ENCODE measurements at regions not wholly inside any gene's neighbourhood (a gene's known extent, or its start where the extent isn't known, plus 50 kb on each side); places are given as distances from the start of the nearest gene placed in this dataset.

DNA sequence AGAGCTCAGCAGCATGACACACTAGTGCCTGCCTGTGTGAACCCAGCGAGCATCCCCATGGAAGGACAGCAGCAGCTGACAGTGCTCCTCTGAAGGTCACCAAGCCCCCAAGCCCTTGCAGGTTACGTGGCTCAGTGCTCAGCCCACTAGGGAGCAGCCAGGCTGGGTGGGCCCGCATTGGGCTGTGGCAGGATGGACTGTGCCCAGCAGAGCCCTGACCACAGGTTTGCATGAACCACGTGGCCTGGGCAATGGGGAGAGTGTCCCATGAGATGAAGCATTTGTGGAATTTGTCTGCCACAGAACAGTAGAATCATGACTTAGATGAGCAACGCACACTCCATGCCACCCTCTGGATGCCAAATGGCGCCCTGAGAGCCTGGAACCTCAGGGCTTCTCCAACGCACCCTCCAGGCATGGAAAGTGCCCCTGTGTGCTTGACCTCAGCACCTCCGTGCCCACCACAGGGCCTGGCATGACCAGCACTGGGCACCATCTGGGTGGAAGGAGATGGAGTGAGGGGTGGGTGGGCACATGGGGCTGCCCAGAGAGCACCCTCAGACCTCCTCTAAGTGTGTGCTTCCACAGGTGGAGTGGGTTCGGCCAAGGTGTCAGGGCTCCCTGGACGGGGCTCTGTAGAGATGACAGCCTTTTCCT is 216.1 kb upstream of the RAB6C start:
- no peak for DNase-seq (ENCODE audit: low read depth in 2 of 2, low spot score in 1 of 2)

- no peak for DNase-seq (ENCODE audit: low read depth in 2 of 2, low spot score in 1 of 2)
These were observed 215.5 kb upstream of the RAB6C start for GRCh38 chr2:129763966-129764365.

DNA sequence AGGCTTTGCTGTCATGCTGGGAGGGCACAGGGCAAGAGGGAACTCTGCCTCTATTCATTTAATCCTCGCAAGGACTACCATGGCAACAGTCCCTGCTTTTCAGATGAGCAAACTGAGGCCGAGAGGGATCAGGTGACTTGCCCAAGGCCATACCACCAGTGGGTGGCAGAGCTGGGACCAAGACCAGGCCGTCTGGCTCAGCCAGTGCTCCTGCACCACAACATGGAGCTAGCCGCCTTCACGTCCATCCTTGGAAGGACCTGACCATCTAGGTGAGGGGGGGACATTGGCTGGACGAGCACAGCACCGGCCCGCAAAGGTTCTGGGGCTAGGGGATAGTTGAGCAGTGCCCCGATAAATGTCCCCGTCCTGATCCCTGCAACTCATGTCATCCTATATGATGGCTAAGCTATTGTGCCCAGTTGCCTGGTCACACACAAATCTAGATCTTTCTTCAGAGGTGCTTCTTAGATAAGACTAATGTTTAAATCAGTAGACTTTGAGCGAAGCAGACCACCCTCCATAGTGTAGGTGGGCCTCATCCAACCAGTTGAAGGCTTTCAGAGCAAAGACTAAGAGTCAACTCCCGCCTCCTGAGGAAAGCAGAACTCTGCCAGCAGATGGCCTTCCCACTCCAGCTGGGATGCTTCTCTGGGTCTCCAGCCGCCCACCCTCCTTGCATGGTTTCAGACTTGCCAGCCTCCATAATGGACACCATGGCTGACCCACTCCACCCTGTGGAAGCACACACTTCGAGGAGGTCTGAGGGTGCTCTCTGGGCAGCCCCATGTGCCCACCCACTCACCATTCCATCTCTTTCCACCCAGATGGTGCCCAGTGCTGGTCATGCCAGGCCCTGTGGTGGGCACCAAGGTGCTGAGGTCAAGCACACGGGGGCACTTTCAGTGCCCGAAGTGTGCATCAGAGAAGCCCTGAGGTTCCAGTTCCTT is 214.8 kb upstream of the RAB6C start:
- DNase-seq (ENCODE audit: low read depth in 2 of 2, low spot score in 1 of 2): no peak

DNA sequence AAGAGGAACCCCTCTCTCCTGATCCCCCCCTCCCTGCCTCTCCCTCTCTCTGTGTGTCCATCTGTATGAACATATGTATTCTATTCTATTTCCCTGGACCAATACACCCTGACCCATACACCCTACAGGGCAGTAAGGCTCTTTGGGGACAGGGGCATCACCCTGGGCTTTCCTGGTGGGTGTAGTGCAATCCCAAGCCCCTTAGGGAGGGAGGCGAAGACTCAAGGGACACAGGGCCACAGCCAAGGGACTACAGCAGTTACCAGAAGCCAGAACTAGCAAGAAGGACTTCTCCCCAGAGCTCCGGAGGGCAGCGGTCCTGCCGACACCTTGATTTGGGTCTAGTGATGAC is 214.2 kb upstream of the RAB6C start:
- no peak for DNase-seq (ENCODE audit: low read depth in 2 of 2, low spot score in 1 of 2)

DNA sequence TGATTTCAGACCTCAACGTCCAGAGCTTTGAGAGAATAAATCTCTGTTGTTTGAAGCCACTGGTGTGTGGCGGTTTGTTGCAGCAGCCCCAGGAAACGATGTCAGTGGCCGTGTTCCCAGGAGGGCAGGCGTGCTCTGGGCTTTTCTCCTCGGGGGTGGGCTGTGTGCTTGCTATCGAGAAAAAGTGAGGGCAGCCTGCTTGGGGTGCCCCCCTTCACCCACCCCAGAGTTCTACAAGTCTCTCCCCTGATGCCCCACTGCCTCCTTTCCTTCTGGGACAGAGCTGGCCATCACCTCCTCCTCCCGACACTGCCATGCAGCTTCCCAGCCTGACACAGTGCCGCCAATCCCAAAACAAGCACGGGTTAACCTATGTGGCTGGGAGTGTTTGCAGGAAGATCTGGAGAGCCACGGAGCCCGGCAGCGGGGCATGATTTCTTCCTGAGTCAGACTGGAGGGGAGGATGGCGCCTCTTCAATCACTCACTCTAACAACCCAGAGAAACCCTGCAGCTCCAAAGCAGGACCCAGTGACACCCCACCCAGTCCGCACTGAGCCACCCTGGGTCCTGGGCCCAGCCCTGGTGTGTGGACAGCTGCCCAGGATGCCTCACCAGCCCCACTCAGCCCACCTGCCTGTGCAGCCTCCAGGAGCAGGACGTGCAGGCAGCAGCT is 213.7 kb upstream of the RAB6C start:
- no peak for DNase-seq (ENCODE audit: low read depth in 2 of 2, low spot score in 1 of 2)

- DNase-seq (ENCODE audit: low read depth in 2 of 2, low spot score in 1 of 2): no peak
These were observed 213.0 kb upstream of the RAB6C start for GRCh38 chr2:129766374-129766993.

DNA sequence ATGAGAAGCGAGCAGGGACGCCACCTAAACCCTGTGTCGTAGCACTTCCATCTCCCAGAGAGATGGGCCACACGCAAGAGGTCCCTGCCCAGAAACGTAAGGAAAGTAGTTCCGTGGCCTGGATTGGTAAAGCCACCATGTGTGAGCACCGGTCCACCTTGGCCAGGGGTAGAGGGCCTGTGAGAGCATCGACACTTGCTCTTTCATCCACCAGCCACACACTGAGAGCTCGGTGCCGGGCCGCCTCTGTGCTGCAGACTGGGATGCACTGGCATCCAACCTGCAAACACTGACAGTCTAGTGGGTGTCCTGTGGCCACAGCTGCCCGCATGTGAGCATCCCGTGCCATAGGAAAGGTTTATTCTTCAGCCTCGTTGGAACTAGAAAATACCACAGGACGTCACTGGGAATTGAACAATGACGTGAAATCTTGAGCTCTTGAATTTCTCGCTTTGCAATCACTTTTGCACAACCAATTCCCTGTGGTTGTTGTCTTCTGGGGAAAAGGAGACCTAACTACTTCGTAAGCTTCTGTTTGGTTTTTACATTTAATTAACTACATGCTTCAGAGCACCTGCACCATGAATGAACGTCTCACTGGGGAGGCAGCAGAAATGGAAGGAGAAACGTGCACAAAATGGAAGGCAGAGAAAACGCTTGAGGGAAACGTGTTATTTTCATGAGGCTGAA is 212.0 kb upstream of the RAB6C start:
- no peak for DNase-seq (ENCODE audit: low read depth in 2 of 2, low spot score in 1 of 2)

DNA sequence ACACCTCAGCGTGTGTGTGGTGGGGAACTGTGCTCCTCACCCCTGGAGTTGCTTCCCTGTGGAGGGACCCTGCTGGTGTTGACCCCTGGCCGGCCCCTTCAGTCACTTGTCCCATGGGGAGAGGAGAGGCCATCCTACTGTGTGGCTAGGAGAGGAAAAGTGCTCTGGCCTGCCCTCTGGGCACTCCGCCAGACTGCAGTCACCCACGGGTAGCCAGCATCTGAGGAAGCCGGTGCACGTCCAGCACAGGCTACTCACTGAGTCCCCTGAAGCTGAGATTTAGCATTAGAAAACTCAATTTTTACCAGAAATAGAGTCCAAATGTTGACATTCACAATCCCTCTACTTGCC is 211.5 kb upstream of the RAB6C start:
- DNase-seq (ENCODE audit: low read depth in 2 of 2, low spot score in 1 of 2): no peak

DNA sequence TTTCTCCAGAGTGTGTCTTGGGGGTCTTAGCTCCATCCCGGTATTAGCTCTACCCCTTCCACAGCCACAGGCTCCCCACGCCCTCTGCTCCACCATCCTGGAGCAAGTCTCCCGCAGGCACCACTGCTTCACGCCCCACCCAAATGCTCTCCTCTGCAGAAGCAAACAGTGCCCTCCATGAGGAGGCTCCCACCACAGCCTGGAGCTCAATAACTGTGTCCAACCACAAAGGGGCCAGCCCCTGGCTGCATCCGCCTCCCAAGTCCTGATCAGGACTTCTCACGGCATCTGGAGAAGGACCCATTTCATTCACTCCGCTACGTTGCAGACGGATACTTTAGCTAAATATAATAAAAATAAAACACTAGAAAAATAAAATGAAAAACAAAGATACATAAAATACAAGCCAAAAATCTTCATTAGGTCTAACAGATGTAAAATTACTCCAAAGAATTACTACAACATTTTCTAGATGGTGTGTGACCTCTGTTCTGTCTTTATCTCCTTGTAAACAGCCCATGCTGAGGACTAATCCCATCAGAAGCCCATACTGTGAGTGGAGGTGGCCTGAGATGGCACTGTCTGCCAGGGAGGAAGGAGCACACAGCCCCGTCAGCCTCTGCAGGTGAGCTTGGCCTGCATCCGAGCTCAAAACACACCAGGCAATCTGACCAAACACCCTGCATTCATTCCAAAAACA is 210.8 kb upstream of the RAB6C start:
- DNase-seq (ENCODE audit: low read depth in 2 of 2, low spot score in 1 of 2): no peak

DNA sequence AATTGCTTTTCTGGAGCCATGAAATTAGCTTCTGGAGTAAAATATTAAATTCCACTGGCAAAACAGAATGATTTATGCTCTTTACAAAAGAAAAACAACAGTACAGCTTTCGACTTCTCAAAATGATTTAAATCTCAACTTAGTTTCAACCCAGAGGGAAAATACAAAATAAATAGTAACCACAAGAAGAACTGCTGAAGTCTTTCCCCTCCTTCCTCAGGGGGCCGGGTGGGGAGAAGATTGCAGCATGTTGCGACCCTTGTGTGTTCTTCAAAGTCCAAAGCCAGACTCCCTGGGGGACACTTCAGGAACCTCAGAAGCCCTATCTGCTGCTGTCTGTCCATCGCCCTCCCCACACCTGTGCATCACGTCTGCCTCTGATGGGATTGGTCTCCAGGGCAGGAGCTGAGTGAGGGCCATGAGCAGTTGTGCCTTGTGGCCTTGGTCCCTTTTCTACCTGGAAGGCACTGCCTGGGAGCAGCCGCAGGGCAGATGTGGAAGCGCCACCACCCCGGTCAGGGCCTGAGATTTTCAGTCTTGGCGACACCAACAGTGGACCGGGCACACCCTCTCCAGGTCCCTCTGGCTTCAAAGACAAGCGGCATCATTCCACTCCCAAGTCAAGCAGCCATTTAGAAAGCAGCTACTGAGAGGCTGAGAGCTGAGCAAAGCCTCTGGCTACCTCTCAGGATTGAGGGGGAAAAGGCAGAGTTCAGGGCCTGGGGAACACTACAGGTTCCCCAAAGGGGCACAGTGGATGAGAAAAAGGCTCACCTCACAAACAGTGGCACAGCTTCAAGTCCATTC is 210.1 kb upstream of the RAB6C start:
- no peak for DNase-seq (ENCODE audit: low read depth in 2 of 2, low spot score in 1 of 2)

DNA sequence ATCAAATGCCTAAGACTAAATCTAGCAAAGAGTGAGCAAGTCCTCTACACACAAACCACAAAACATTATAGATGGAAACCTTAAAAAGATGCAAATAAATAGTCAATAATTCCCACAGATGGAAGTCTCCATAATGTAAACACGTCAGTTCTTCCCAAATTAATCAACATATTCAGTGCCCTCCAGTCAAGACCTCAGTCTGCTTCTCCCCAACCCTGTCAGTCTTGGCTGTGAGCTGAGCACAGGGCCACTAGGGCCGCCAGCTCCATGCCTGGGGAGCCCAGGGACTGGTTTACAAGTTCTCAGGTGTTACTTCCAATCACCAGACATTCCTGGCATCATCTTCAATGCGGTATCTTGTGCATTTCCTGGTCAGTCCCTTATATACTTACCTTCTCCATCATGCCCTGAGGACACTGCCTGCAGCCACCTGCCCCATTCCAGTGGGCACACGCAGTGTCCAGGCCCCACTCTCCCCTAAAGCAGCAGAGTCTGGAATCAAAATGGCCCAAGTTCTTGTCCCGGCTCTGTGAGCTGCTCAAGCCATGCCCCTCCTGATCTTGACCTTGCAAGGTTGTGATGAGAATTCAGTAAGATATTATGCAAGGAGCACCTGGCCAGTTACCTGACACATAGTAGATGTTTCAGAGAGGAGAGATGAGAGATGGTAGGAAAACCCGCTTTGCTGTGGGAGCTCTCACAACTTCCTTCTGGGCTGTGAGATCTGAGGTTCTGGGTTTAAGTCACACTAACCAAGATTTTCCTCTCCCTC is 207.9 kb upstream of the RAB6C start:
- no peak for DNase-seq (ENCODE audit: low read depth in 2 of 2, low spot score in 1 of 2)

GRCh38 chr2:129772190-129772579 is 207.3 kb upstream of the RAB6C start:
- DNase-seq (ENCODE audit: low read depth in 2 of 2, low spot score in 1 of 2): no peak

- DNase-seq (ENCODE audit: low read depth in 2 of 2, low spot score in 1 of 2): no peak
These were observed 203.4 kb upstream of the RAB6C start for GRCh38 chr2:129775952-129776653.

- DNase-seq (ENCODE audit: low read depth in 2 of 2, low spot score in 1 of 2): no peak
These were observed 202.3 kb upstream of the RAB6C start for GRCh38 chr2:129777146-129777545.

DNA sequence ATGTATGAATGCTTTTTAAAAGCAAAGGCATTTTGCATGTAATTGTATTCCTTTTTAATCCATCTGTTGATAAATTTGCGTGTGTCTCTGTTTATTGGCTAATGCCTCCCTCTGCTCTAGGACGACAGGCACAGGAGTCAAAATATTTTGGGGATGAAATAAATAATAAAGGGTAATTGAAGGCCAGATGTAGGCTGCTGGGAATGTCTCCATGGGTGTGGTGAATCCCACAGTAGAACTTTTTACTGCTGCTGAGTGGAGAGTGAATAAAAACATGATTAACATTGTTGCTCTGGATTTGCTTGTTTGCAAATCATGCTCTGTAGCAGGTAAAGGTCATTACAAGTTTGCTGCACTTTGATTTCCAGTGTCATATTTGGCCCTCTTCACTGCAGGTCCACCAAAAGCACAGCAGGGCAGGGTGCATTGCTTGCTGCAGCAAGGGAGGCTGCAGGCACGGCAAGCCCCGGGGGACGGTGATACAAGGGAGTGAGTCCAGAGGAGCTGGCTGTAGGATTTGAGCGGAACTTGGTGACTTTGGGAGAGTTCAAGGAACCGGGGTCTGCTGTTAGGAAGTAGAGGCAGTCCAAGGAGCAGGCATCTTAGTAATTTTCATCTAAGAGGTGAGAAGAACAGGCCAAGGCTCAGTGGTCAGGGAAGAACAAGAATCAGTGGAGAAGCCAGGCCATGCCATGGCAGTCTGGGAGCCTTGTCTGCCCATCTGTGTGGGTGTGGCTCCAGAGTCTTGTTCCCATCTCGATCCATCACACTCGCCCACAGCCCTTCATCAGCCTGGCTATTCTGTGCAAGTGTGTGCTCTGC is 201.5 kb upstream of the RAB6C start:
- no peak for DNase-seq (ENCODE audit: low read depth in 2 of 2, low spot score in 1 of 2)

DNA sequence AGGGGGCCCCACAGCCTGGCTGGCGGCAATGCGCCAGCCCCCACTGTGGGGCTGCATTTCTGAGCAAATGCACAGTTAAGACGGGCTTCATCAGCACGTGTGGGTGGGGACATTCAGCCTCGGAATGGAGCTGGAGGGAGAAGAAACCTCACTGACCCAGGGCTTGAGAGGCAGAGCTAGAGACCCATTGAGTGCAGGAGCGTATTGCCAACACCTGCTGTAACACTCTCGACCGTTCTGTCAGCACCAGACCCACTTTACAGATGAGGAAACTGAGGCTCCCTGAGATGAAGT is 200.9 kb upstream of the RAB6C start:
- DNase-seq (ENCODE audit: low read depth in 2 of 2, low spot score in 1 of 2): no peak

DNA sequence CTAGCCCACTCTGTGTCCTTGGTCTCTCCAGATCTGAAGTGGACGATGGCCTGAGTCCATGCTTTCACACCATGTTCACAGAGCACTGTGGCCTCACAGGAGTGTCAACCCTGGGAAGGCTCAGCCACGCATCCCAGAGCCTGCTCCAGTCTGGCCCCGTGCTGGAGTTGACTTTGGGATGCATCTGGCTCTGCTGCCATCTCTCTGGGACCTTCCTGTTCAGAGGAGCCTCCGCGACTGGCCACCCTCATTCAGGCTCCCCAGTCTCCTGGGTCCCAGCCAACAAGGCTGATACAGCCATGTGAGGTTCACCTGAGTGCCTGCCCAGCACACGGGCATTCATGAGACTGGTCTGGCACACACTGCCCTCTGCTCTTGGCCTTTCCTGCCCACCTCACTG is 199.7 kb upstream of the RAB6C start:
- no peak for DNase-seq (ENCODE audit: low read depth in 2 of 2, low spot score in 1 of 2)
